ENCODE measurements at regions not wholly inside any gene's neighbourhood (a gene's known extent, or its start where the extent isn't known, plus 50 kb on each side); places are given as distances from the start of the nearest gene placed in this dataset.

DNA sequence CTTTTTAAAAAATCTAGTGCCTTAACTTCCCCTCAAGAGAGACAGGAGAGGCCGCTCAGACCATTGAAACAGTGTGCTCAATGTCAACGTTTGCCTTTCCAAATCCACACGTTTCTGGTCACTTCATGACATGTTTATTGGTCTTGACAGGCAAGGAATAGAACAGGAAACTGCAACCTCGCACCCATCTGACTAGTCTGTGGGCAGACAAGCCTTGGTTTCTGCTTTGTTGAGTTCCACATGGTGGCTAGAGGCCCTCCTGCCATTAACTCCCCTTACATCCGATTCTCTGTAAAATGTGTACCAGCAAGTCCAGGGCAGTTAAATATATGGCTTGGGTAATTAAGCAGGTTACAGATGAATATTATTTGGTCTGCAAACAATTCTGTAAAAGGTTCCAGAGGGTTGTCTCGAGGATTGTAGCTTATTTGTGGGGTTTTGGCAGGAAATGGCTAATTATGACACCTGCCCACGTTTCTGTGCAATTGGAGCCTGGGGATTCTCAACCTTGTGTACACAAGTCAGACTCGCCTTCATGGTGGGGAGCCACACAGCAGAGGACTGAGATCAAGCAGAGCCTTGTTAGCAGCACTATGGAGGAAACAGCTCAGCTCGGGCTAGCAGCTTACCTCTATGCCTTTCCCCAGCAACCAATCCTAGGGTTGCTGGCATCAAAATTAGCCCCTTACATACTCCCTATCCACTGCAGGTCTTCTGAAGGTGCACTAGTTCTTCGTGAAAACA lies 317.5 kb upstream of the IGF1R start:
- Mint-ChIP-seq H3K27ac (no peak overlapping the region), H3K27me3 (peaks cover 8 to 58% (median 41%) of the 10 kb centered on the region in 5 donors), H3K4me1 (peaks cover 0 to 2% (median 0%) of the 10 kb centered on the region in 7 donors), H3K4me3 (no peak overlapping the region), H3K9me3 (peaks cover 0 to 13% (median 0%) of the 10 kb centered on the region in 11 donors), H3K36me3 (no peaks in the 10 kb centered on the region)
- intact Hi-C loops (cut with micrococcal nuclease), result no loop called here
- Histone ChIP-seq H3K9me3 (ENCODE audit: control insufficient read depth in 2 of 3, low read length in 3 of 3) (no peaks in the 10 kb centered on the region), H3K27me3 (ENCODE audit: control insufficient read depth in 2 of 2, insufficient read depth in 2 of 2, low read length in 2 of 2) (no peaks in the 10 kb centered on the region), H3K4me3 (ENCODE audit: low read length) (no peak overlapping the region), H3K4me1 (ENCODE audit: control insufficient read depth in 2 of 2, insufficient read depth in 2 of 2, low read length in 2 of 2) (no peaks in the 10 kb centered on the region), H3K36me3 (ENCODE audit: control insufficient read depth in 2 of 3, insufficient read depth in 3 of 3, low read length in 3 of 3) (no peaks in the 10 kb centered on the region), H3K27ac (ENCODE audit: low read depth, low read length) (no peak overlapping the region)
- ChIA-PET CTCF (no interaction called here), POLR2A (no interaction called here)
- DNase-seq, result no peak
- ATAC-seq, result no peak

DNA sequence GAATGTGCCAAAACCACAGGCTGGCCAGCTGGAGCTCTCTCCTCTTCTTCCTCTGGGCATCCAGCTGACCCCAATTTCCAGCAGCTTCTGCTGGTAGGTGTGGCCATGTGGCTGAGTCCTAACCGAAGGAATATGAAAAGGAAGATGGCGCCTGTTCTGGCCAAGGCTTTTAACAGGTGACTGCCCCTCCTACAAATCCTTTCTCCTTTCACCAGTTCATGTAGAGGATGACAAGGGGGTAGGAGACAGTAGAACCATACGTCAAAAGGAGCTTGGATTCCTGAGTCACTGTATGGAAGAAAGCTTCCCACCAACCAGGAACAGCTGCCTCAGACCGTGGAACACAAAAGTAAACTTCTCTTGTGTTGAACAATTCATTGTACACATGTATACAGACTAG lies 316.7 kb upstream of the IGF1R start:
- H3K4me1 Mint-ChIP-seq, result peaks cover 0 to 2% (median 0%) of the 10 kb centered on the region in 7 donors
- H3K4me3 Mint-ChIP-seq, result no peak overlapping the region
- ChIA-PET POLR2A (no interaction called here), CTCF (no interaction called here)
- ATAC-seq (no peak), DNase-seq (no peak)
- H3K9me3 ChIP-seq (ENCODE audit: control insufficient read depth in 2 of 3, low read length in 3 of 3), result no peaks in the 10 kb centered on the region
- H3K27ac ChIP-seq (ENCODE audit: low read depth, low read length), result no peak overlapping the region
- peaks cover 0 to 7% (median 0%) of the 10 kb centered on the region in 11 donors for H3K9me3 Mint-ChIP-seq
- H3K27me3 Mint-ChIP-seq, result peaks cover 10 to 53% (median 35%) of the 10 kb centered on the region in 5 donors
- no peaks in the 10 kb centered on the region for H3K36me3 ChIP-seq (ENCODE audit: control insufficient read depth in 2 of 3, insufficient read depth in 3 of 3, low read length in 3 of 3)
- no peak overlapping the region for H3K27ac Mint-ChIP-seq
- H3K4me1 ChIP-seq (ENCODE audit: control insufficient read depth in 2 of 2, insufficient read depth in 2 of 2, low read length in 2 of 2), result no peaks in the 10 kb centered on the region
- H3K36me3 Mint-ChIP-seq, result no peaks in the 10 kb centered on the region
- intact Hi-C loops (cut with micrococcal nuclease), result no loop called here
- H3K4me3 ChIP-seq (ENCODE audit: low read length), result no peak overlapping the region
- no peaks in the 10 kb centered on the region for H3K27me3 ChIP-seq (ENCODE audit: control insufficient read depth in 2 of 2, insufficient read depth in 2 of 2, low read length in 2 of 2)

DNA sequence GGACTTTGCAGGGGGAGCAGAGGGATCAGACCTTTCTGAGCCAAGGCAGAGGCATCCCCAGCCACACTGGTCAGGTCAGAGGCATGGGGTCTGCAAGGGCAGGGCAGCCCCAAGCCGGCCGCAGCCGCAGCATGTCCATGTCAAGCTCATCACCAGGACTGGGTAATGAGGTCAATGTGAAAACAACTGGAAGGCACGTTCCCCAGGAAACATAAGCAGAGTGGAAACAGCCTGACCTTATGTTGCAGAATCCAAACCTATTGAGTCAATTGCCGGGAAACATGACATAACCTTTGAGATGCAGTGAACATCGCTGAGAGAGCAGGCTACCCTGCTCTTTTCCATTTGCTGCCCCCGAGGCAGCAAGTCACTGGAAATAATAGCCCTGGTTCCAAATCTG lies 315.1 kb upstream of the IGF1R start:
- Mint-ChIP-seq H3K9me3 (peaks cover 0 to 5% (median 0%) of the 10 kb centered on the region in 11 donors), H3K36me3 (no peaks in the 10 kb centered on the region), H3K27me3 (peaks cover 10 to 45% (median 34%) of the 10 kb centered on the region in 5 donors), H3K4me3 (no peak overlapping the region), H3K27ac (no peak overlapping the region), H3K4me1 (peaks cover 0 to 2% (median 0%) of the 10 kb centered on the region in 7 donors)
- intact Hi-C loops (cut with micrococcal nuclease), result no loop called here
- no peak overlapping the region for H3K27ac ChIP-seq (ENCODE audit: low read depth, low read length)
- ATAC-seq (no peak), DNase-seq (no peak)
- no peaks in the 10 kb centered on the region for H3K27me3 ChIP-seq (ENCODE audit: control insufficient read depth in 2 of 2, insufficient read depth in 2 of 2, low read length in 2 of 2)
- POLR2A ChIA-PET, result no interaction called here
- CTCF ChIA-PET, result no interaction called here
- no peak overlapping the region for H3K4me3 ChIP-seq (ENCODE audit: low read length)
- no peaks in the 10 kb centered on the region for H3K9me3 ChIP-seq (ENCODE audit: control insufficient read depth in 2 of 3, low read length in 3 of 3)
- H3K36me3 ChIP-seq (ENCODE audit: control insufficient read depth in 2 of 3, insufficient read depth in 3 of 3, low read length in 3 of 3), result no peaks in the 10 kb centered on the region
- no peaks in the 10 kb centered on the region for H3K4me1 ChIP-seq (ENCODE audit: control insufficient read depth in 2 of 2, insufficient read depth in 2 of 2, low read length in 2 of 2)

DNA sequence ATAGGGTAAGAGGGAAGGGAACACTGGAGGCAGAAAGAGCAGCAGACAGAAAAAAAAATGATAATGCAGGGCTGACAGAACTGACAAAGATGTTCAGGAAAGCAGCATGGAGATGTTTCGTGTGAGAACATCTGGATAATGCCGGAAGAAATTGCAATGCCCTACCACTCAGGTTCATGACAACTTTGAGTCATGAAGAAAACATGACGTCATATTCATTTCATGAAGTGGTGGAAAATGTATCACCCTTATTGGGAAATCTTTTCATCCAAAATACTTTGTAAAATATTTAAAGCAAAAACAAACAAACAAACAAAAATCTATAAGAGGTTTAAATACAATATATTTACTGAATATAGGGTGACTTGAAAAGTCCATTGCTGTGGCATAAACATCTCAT lies 305.4 kb upstream of the IGF1R start:
- H3K27me3 Mint-ChIP-seq, result peaks cover 0 to 50% (median 16%) of the 10 kb centered on the region in 5 donors
- no peak for DNase-seq
- ChIA-PET CTCF (no interaction called here), POLR2A (no interaction called here)
- H3K27me3 ChIP-seq (ENCODE audit: control insufficient read depth in 2 of 2, insufficient read depth in 2 of 2, low read length in 2 of 2), result no peaks in the 10 kb centered on the region
- no peaks in the 10 kb centered on the region for H3K4me1 Mint-ChIP-seq
- H3K9me3 Mint-ChIP-seq, result peaks cover 0 to 5% (median 0%) of the 10 kb centered on the region in 11 donors
- H3K36me3 ChIP-seq (ENCODE audit: control insufficient read depth in 2 of 3, insufficient read depth in 3 of 3, low read length in 3 of 3), result no peaks in the 10 kb centered on the region
- no peak for ATAC-seq
- H3K27ac ChIP-seq (ENCODE audit: low read depth, low read length), result no peak overlapping the region
- H3K9me3 ChIP-seq (ENCODE audit: control insufficient read depth in 2 of 3, low read length in 3 of 3), result no peaks in the 10 kb centered on the region
- intact Hi-C loops (cut with micrococcal nuclease), result no loop called here
- H3K36me3 Mint-ChIP-seq, result no peaks in the 10 kb centered on the region
- H3K4me3 Mint-ChIP-seq, result no peak overlapping the region
- no peak overlapping the region for H3K4me3 ChIP-seq (ENCODE audit: low read length)
- H3K27ac Mint-ChIP-seq, result no peak overlapping the region
- H3K4me1 ChIP-seq (ENCODE audit: control insufficient read depth in 2 of 2, insufficient read depth in 2 of 2, low read length in 2 of 2), result no peaks in the 10 kb centered on the region

GRCh38 chr15:98344591-98344990 lies 303.7 kb upstream of the IGF1R start:
- Histone ChIP-seq H3K27me3 (ENCODE audit: control insufficient read depth in 2 of 2, insufficient read depth in 2 of 2, low read length in 2 of 2) (no peaks in the 10 kb centered on the region), H3K4me3 (ENCODE audit: low read length) (no peak overlapping the region), H3K36me3 (ENCODE audit: control insufficient read depth in 2 of 3, insufficient read depth in 3 of 3, low read length in 3 of 3) (no peaks in the 10 kb centered on the region), H3K4me1 (ENCODE audit: control insufficient read depth in 2 of 2, insufficient read depth in 2 of 2, low read length in 2 of 2) (no peaks in the 10 kb centered on the region), H3K9me3 (ENCODE audit: control insufficient read depth in 2 of 3, low read length in 3 of 3) (no peaks in the 10 kb centered on the region), H3K27ac (ENCODE audit: low read depth, low read length) (no peak overlapping the region)
- peaks cover 0 to 5% (median 0%) of the 10 kb centered on the region in 11 donors for H3K9me3 Mint-ChIP-seq
- CTCF ChIA-PET, result no interaction called here
- H3K36me3 Mint-ChIP-seq, result no peaks in the 10 kb centered on the region
- intact Hi-C loops (cut with micrococcal nuclease), result no loop called here
- ATAC-seq (no peak), DNase-seq (no peak)
- H3K4me1 Mint-ChIP-seq, result no peaks in the 10 kb centered on the region
- POLR2A ChIA-PET, result no interaction called here
- H3K27me3 Mint-ChIP-seq, result peaks cover 0 to 46% (median 11%) of the 10 kb centered on the region in 5 donors
- no peak overlapping the region for H3K27ac Mint-ChIP-seq
- H3K4me3 Mint-ChIP-seq, result no peak overlapping the region

- ChIA-PET CTCF (no interaction called here), POLR2A (no interaction called here)
- Histone ChIP-seq H3K9me3 (ENCODE audit: control insufficient read depth in 2 of 3, low read length in 3 of 3) (no peaks in the 10 kb centered on the region), H3K27me3 (ENCODE audit: control insufficient read depth in 2 of 2, insufficient read depth in 2 of 2, low read length in 2 of 2) (no peaks in the 10 kb centered on the region), H3K36me3 (ENCODE audit: control insufficient read depth in 2 of 3, insufficient read depth in 3 of 3, low read length in 3 of 3) (no peaks in the 10 kb centered on the region), H3K4me3 (ENCODE audit: low read length) (no peak overlapping the region), H3K27ac (ENCODE audit: low read depth, low read length) (no peak overlapping the region), H3K4me1 (ENCODE audit: control insufficient read depth in 2 of 2, insufficient read depth in 2 of 2, low read length in 2 of 2) (no peaks in the 10 kb centered on the region)
- Mint-ChIP-seq H3K4me1 (no peaks in the 10 kb centered on the region), H3K36me3 (no peaks in the 10 kb centered on the region), H3K9me3 (peaks cover 0 to 5% (median 0%) of the 10 kb centered on the region in 11 donors), H3K27ac (no peak overlapping the region), H3K27me3 (peaks cover 0 to 34% (median 21%) of the 10 kb centered on the region in 5 donors), H3K4me3 (no peak overlapping the region)
- ATAC-seq, result no peak
- DNase-seq, result no peak
- intact Hi-C loops (cut with micrococcal nuclease), result no loop called here
These were observed 301.3 kb upstream of the IGF1R start for GRCh38 chr15:98347001-98347400.

- DNase-seq (no peak), ATAC-seq (no peak)
- Mint-ChIP-seq H3K27me3 (peaks cover 0 to 34% (median 21%) of the 10 kb centered on the region in 5 donors), H3K27ac (no peak overlapping the region), H3K4me1 (no peaks in the 10 kb centered on the region), H3K4me3 (no peak overlapping the region), H3K36me3 (no peaks in the 10 kb centered on the region), H3K9me3 (peaks cover 0 to 5% (median 0%) of the 10 kb centered on the region in 11 donors)
- intact Hi-C loops (cut with micrococcal nuclease), result no loop called here
- Histone ChIP-seq H3K4me1 (ENCODE audit: control insufficient read depth in 2 of 2, insufficient read depth in 2 of 2, low read length in 2 of 2) (no peaks in the 10 kb centered on the region), H3K36me3 (ENCODE audit: control insufficient read depth in 2 of 3, insufficient read depth in 3 of 3, low read length in 3 of 3) (no peaks in the 10 kb centered on the region), H3K4me3 (ENCODE audit: low read length) (no peak overlapping the region), H3K9me3 (ENCODE audit: control insufficient read depth in 2 of 3, low read length in 3 of 3) (no peaks in the 10 kb centered on the region), H3K27me3 (ENCODE audit: control insufficient read depth in 2 of 2, insufficient read depth in 2 of 2, low read length in 2 of 2) (no peaks in the 10 kb centered on the region), H3K27ac (ENCODE audit: low read depth, low read length) (no peak overlapping the region)
- ChIA-PET CTCF (no interaction called here), POLR2A (no interaction called here)
These were observed 300.5 kb upstream of the IGF1R start for GRCh38 chr15:98347866-98348265.
